GM23248 (cell line): ENCODE measurements at regions not wholly inside any gene's neighbourhood (a gene's known extent, or its start where the extent isn't known, plus 50 kb on each side); places are given as distances from the start of the nearest gene placed in this dataset.

ENCODE experiments used
- EZH2 ChIP-seq: fragments of 200-600 bp; sonication (generic); IDR thresholded peaks from 2 replicates; pipeline ENCODE4 v1.6.1; 2018; ENCODE audit warnings: antibody characterized with exemption, mild to moderate bottlenecking; ENCODE audit not compliant: insufficient read depth, poor library complexity, severe bottlenecking
- EZH2phosphoT487 ChIP-seq: fragments of 200-600 bp; sonication (generic); IDR thresholded peaks from 2 replicates; pipeline ENCODE4 v1.6.1; 2018; ENCODE audit warnings: antibody characterized with exemption, moderate library complexity, mild to moderate bottlenecking, low read depth; ENCODE audit not compliant: insufficient read depth

DNA sequence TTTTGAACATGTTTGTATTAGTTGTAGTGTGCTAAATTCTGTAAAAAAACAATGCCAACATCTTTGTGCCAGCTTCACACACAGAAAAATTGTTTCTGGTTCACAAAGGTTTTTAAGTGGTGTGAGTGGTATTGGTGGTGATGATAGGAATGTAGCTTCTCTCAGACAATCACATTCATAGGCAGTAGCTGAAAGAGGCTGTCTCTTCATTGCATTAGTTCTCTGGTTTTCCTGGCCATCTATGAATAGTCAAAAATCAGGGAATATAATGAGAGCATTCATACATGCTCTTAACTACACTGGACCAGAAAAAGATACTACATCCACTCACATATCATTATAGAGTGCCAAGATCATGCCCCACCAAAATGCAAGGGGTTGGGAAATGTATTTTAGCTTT is 433.5 kb downstream of the FLRT2 start:
- no peak for TF ChIP-seq EZH2
- TF ChIP-seq EZH2phosphoT487: no peak
